Keratinocyte (primary cell): ENCODE measurements at regions not wholly inside any gene's neighbourhood (a gene's known extent, or its start where the extent isn't known, plus 50 kb on each side); places are given as distances from the start of the nearest gene placed in this dataset.

Source experiments
- DNase-seq: peaks from one replicate; pipeline ENCODE4 v3.0.0-alpha.2; 2011; ENCODE audit warnings: low read depth, missing footprints, low spot score
- FAIRE-seq: peaks from 2 replicates; lab custom pipeline; 2011; peaks lifted over from hg19 to GRCh38; lab: Jason Lieb, UNC
- H2AFZ ChIP-seq: 2 replicates; pipeline ENCODE4 v1.6.0; 2012; ENCODE audit warnings: low read length, control low read depth, inconsistent platforms; ENCODE audit not compliant: control insufficient read depth
- H3K27ac ChIP-seq: 2 replicates; pipeline ENCODE4 v1.5.1; 2011; ENCODE audit warnings: low read length; ENCODE audit not compliant: control insufficient read depth, insufficient read depth
- H3K27me3 ChIP-seq: 3 replicates; pipeline ENCODE4 v1.6.0; 2011; ENCODE audit warnings: low read length; ENCODE audit not compliant: control insufficient read depth, insufficient read depth; ENCODE audit errors: extremely low read depth
- H3K36me3 ChIP-seq, 2 experiments: 2 replicates in 1 of 2; 3 replicates in 1 of 2; pipeline ENCODE4 v1.5.1; 2011; ENCODE audit warnings: low read length in 2 of 2, mild to moderate bottlenecking in 1 of 2; ENCODE audit not compliant: control insufficient read depth in 2 of 2, insufficient read depth in 2 of 2; ENCODE audit errors: extremely low read depth in 1 of 2
- H3K4me1 ChIP-seq: 3 replicates; pipeline ENCODE4 v1.5.1; 2011; ENCODE audit warnings: low read length; ENCODE audit not compliant: control insufficient read depth, insufficient read depth; ENCODE audit errors: extremely low read depth
- H3K4me2 ChIP-seq: 3 replicates; pipeline ENCODE4 v1.6.0; 2011; ENCODE audit warnings: low read depth, low read length; ENCODE audit not compliant: control insufficient read depth, insufficient read depth; ENCODE audit errors: extremely low read depth
- H3K4me3 ChIP-seq, 3 experiments: fragments of 200-600 bp in 1 of 3; sonication (generic) in 1 of 3; 2 replicates in 2 of 3; 3 replicates in 1 of 3; pipeline ENCODE4 v1.5.1; 2011 to 2016; ENCODE audit warnings: low read length in 3 of 3, mild to moderate bottlenecking in 3 of 3, control low read depth in 2 of 3, inconsistent platforms in 1 of 3, low read depth in 1 of 3, mixed read lengths in 1 of 3, mixed run types in 1 of 3, moderate library complexity in 1 of 3; ENCODE audit not compliant: control insufficient read depth in 2 of 3, insufficient read depth in 2 of 3; ENCODE audit errors: extremely low read depth in 1 of 3
- H3K79me2 ChIP-seq: 2 replicates; pipeline ENCODE4 v1.6.0; 2012; ENCODE audit warnings: low read length; ENCODE audit not compliant: control insufficient read depth, insufficient read depth
- H3K9ac ChIP-seq: 3 replicates; pipeline ENCODE4 v1.6.0; 2011; ENCODE audit warnings: low read length; ENCODE audit not compliant: control insufficient read depth, insufficient read depth; ENCODE audit errors: extremely low read depth
- H3K9me1 ChIP-seq: 3 replicates; pipeline ENCODE4 v1.6.0; 2011; ENCODE audit warnings: low read length; ENCODE audit not compliant: control insufficient read depth, insufficient read depth; ENCODE audit errors: extremely low read depth
- H3K9me3 ChIP-seq: 2 replicates; pipeline ENCODE4 v1.5.1; 2012; ENCODE audit warnings: low read depth, low read length; ENCODE audit not compliant: control insufficient read depth
- H4K20me1 ChIP-seq: 3 replicates; pipeline ENCODE4 v1.6.0; 2011; ENCODE audit warnings: low read length; ENCODE audit not compliant: control insufficient read depth, insufficient read depth; ENCODE audit errors: extremely low read depth
- EZH2 ChIP-seq: IDR thresholded peaks from one replicate; pipeline ENCODE4 v1.6.1; 2012; ENCODE audit warnings: inconsistent platforms, mild to moderate bottlenecking, low read length, moderate library complexity
- dilution Hi-C: fragments of 300-500 bp; cut with MboI; formaldehyde crosslinking; loops from one replicate; pipeline ENCODE4 v1.7.0; 2020; ENCODE audit warnings: low sequenced_read_pairs; ENCODE audit not compliant: extremely low pct_ligation_motif_present
- TF ChIP-seq, protein P1 (sequence below), 3 experiments: IDR thresholded peaks in 1 of 3; conservative IDR thresholded peaks in 1 of 3; optimal IDR thresholded peaks in 1 of 3; 2 replicates in 2 of 3; 3 replicates in 1 of 3; pipeline versions ENCODE3 to v1.5.1; 2011; ENCODE audit warnings: low read length in 3 of 3, mild to moderate bottlenecking in 3 of 3, moderate library complexity in 2 of 3, control low read depth in 1 of 3, inconsistent platforms in 1 of 3; ENCODE audit not compliant: insufficient read depth in 2 of 3; ENCODE audit errors: extremely low read depth in 1 of 3

DNA sequence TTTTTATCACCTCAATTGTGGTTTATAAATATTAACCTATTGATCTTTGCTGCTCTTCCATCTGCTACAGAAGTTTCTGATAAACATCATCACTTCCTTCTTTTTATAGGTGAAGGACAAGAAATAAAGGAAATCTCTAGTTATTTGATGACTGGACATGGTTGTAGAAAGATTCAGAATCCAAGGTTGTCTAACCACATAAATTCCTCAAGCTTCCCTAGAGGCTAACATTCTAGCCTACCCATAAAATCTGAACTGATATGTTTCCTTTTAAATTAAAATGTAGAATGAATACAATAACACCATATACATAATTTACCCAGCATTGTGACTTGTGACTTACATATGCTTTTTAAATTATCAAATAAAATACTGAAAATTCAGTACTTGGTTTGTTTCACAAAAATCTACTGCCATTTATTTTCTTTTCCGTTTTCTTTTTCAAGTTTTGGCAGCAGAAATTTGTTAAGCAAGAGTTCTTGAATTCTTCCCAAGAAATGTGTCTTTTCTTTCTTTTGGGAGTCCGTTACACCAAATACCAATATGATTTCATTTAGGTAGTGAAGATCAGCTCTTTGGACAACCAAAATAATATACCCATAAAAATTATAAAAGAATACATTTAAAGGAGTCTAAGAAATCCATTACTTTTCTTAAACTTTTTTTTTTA lies 513.2 kb upstream of the ADGRL2 start:
- Histone ChIP-seq H3K9me3 (no peaks in the 10 kb centered on the region), H3K36me3 (no peaks in the 10 kb centered on the region), H4K20me1 (no peaks in the 10 kb centered on the region), H3K4me3 (no peak overlapping the region), H2AFZ (no peak overlapping the region), H3K4me2 (no peak overlapping the region), H3K27me3 (no peaks in the 10 kb centered on the region), H3K79me2 (no peaks in the 10 kb centered on the region), H3K9me1 (no peaks in the 10 kb centered on the region), H3K27ac (no peak overlapping the region), H3K4me1 (no peaks in the 10 kb centered on the region), H3K9ac (no peak overlapping the region)
- dilution Hi-C loops, result no loop called here
- DNase-seq, result no peak
- TF ChIP-seq, protein P1, sequence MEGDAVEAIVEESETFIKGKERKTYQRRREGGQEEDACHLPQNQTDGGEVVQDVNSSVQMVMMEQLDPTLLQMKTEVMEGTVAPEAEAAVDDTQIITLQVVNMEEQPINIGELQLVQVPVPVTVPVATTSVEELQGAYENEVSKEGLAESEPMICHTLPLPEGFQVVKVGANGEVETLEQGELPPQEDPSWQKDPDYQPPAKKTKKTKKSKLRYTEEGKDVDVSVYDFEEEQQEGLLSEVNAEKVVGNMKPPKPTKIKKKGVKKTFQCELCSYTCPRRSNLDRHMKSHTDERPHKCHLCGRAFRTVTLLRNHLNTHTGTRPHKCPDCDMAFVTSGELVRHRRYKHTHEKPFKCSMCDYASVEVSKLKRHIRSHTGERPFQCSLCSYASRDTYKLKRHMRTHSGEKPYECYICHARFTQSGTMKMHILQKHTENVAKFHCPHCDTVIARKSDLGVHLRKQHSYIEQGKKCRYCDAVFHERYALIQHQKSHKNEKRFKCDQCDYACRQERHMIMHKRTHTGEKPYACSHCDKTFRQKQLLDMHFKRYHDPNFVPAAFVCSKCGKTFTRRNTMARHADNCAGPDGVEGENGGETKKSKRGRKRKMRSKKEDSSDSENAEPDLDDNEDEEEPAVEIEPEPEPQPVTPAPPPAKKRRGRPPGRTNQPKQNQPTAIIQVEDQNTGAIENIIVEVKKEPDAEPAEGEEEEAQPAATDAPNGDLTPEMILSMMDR (optimal IDR thresholded peaks at IDR 0.05 in 1 of 3, IDR thresholded peaks at IDR 0.05 in 1 of 3, conservative IDR thresholded peaks at IDR 0.05 in 1 of 3; ENCODE audit: extremely low read depth in 1 of 3, insufficient read depth in 2 of 3, low read length in 3 of 3), result no peak
- no peak for TF ChIP-seq EZH2
- no peak for FAIRE-seq

DNA sequence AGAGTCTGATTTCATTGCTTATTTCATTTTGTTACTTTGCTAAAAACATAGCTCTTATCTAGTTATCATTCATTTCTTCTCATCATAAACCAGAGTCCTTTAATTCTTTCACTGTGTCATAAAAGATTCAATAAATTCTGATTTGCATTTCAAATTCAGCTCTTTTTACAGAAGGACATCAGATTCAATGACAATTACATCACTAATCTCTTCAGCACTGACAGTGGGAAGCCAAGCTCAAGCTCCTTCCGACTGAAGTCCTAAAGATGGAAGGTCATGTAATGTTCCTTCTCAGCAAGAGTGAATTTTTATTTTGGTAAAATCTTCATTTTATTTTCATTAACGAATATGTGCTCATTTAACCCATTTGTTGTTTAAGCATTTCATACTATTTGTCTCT lies 530.7 kb upstream of the ADGRL2 start:
- dilution Hi-C loops, result no loop called here
- Histone ChIP-seq H3K4me3 (no peak overlapping the region), H3K79me2 (no peaks in the 10 kb centered on the region), H3K9me1 (no peaks in the 10 kb centered on the region), H3K36me3 (no peaks in the 10 kb centered on the region), H3K9me3 (no peaks in the 10 kb centered on the region), H3K27ac (no peak overlapping the region), H4K20me1 (no peaks in the 10 kb centered on the region), H3K9ac (no peak overlapping the region), H2AFZ (no peak overlapping the region), H3K4me1 (no peaks in the 10 kb centered on the region), H3K4me2 (no peak overlapping the region), H3K27me3 (peaks cover 4% of the 10 kb centered on the region)
- FAIRE-seq, result no peak
- no peak for DNase-seq
- TF ChIP-seq, protein P1 (optimal IDR thresholded peaks at IDR 0.05 in 1 of 3, IDR thresholded peaks at IDR 0.05 in 1 of 3, conservative IDR thresholded peaks at IDR 0.05 in 1 of 3; ENCODE audit: extremely low read depth in 1 of 3, insufficient read depth in 2 of 3, low read length in 3 of 3), result no peak
